ENCODE measurements at regions not wholly inside any gene's neighbourhood (a gene's known extent, or its start where the extent isn't known, plus 50 kb on each side); places are given as distances from the start of the nearest gene placed in this dataset.

DNA sequence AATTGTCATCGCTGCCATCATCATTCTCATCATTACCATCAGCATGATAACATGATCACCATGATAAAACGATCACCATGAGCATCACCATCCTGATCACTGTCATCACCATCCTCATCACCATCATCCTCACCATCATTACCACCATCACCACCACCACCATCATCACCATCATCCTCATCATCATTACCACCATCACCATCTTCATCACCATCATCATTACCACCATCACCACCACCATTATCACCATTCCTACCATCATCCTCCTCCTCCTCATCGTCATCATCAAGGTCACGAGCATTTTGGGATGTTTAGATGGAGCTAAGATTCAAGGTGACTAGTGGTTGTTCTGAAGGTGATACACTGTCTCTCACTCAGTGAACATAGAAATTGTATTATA lies 221.0 kb downstream of the FOXL1 start:
- Histone ChIP-seq H3K27ac (no peak overlapping the region), H3K27me3 (no peaks in the 10 kb centered on the region), H3K4me3 (no peak overlapping the region), H3K4me1 (ENCODE audit: low read depth) (peaks cover 11% of the 10 kb centered on the region), H3K9me3 (ENCODE audit: low read depth) (no peaks in the 10 kb centered on the region), H3K36me3 (no peaks in the 10 kb centered on the region)
- no peak for DNase-seq (ENCODE audit: low read depth in 1 of 2, low spot score in 1 of 2)
- TF ChIP-seq CTCF (IDR thresholded peaks at IDR 0.05; ENCODE audit: low read depth, low read length), result no peak

GRCh38 chr16:86800894-86801293 lies 222.5 kb downstream of the FOXL1 start:
- H3K4me1 ChIP-seq (ENCODE audit: low read depth), result peaks cover 11% of the 10 kb centered on the region
- no peaks in the 10 kb centered on the region for H3K36me3 ChIP-seq
- no peak for TF ChIP-seq CTCF (IDR thresholded peaks at IDR 0.05; ENCODE audit: low read depth, low read length)
- H3K4me3 ChIP-seq, result no peak overlapping the region
- no peak overlapping the region for H3K27ac ChIP-seq
- H3K9me3 ChIP-seq (ENCODE audit: low read depth), result no peaks in the 10 kb centered on the region
- DNase-seq (ENCODE audit: low read depth in 1 of 2, low spot score in 1 of 2), result no peak
- no peaks in the 10 kb centered on the region for H3K27me3 ChIP-seq

- Histone ChIP-seq H3K27me3 (no peaks in the 10 kb centered on the region), H3K4me3 (no peak overlapping the region), H3K9me3 (ENCODE audit: low read depth) (no peaks in the 10 kb centered on the region), H3K36me3 (no peaks in the 10 kb centered on the region), H3K27ac (no peak overlapping the region), H3K4me1 (ENCODE audit: low read depth) (peaks cover 12% of the 10 kb centered on the region)
- DNase-seq (ENCODE audit: low read depth in 1 of 2, low spot score in 1 of 2), result no peak
- TF ChIP-seq CTCF (IDR thresholded peaks at IDR 0.05; ENCODE audit: low read depth, low read length), result no peak
Measured at GRCh38 chr16:86802013-86802412, 223.7 kb downstream of the FOXL1 start.

GRCh38 chr16:86805188-86805587 lies 226.8 kb downstream of the FOXL1 start:
- H3K27me3 ChIP-seq, result no peaks in the 10 kb centered on the region
- TF ChIP-seq CTCF (IDR thresholded peaks at IDR 0.05; ENCODE audit: low read depth, low read length), result no peak

DNA sequence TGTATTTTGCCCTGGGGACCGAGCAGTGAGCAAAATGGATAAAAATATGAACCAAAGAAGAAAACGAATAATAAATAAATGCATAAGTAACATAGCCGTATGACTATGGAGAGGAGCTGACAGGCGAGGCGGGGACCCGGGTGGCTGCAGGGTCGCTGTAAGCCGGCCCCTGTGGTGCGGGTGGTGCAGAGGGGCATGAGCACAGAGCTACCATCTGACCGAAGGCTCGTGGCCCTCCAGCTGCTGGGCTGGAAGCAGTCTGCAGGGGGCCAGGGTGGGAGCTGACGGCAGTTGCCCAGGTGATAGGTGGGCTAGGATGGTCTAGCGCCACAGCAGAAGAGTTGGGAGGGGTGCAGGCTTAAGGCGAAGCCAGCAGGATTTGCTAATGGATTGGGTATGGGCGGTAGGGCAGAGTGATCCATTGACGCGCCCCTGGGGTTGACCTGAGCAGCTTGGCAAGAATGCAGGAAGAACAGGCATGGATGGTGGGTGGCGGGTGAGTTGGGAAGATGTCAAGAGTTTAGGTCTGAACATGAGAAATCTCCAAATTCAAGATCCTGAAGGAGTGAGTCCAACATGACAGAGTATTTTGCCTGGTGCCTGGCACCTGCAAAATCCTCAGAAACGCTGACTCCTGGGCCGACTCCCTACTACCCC lies 228.0 kb downstream of the FOXL1 start:
- H3K4me3 ChIP-seq, result no peak overlapping the region
- H3K36me3 ChIP-seq, result no peaks in the 10 kb centered on the region
- no peak for TF ChIP-seq CTCF (IDR thresholded peaks at IDR 0.05; ENCODE audit: low read depth, low read length)
- peak overlapping the region; percentile 36 for H3K27ac ChIP-seq
- H3K4me1 ChIP-seq (ENCODE audit: low read depth), result peaks cover 6% of the 10 kb centered on the region
- H3K27me3 ChIP-seq, result no peaks in the 10 kb centered on the region
- no peaks in the 10 kb centered on the region for H3K9me3 ChIP-seq (ENCODE audit: low read depth)
- no peak for DNase-seq (ENCODE audit: low read depth in 1 of 2, low spot score in 1 of 2)

More at GRCh38 chr16:86805188-86805587, 226.8 kb downstream of the FOXL1 start:
- no peak for DNase-seq (ENCODE audit: low read depth in 1 of 2, low spot score in 1 of 2)
- H3K36me3 ChIP-seq, result no peaks in the 10 kb centered on the region
- no peak overlapping the region for H3K27ac ChIP-seq
- H3K4me3 ChIP-seq, result no peak overlapping the region
- H3K9me3 ChIP-seq (ENCODE audit: low read depth), result no peaks in the 10 kb centered on the region
- H3K4me1 ChIP-seq (ENCODE audit: low read depth), result peaks cover 14% of the 10 kb centered on the region

All from cardiac muscle cell (in vitro differentiated cells and primary cell).